Hypothalamus (tissue), 51 donors: ENCODE measurements at regions not wholly inside any gene's neighbourhood (a gene's known extent, or its start where the extent isn't known, plus 50 kb on each side); places are given as distances from the start of the nearest gene placed in this dataset.

Experiments used
- DNase-seq, 51 donors: peaks; one replicate each; lab custom pipeline; 2025; lab: John Stamatoyannopoulos, UW

DNA sequence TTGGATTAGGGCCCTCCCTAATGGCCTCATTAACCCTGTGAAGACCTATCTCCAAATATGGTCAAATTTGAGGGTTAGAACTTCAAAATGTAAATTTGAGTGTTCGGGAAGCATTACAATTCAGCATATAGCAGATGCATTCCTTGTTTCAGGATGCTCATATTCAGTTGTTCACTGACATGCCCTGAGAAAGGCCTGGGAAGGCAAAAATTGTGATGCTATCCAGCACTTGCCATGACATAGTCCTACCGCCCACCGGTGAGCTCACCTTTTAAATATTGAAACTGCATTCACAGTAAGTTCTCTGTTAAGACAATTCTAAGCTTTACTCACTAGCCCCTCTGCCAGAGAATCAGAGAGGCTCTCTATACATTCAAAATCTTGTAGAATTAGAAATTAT lies 300.3 kb upstream of the CCDC54 start:
- DNase-seq = no peak

- peak in 4 of 51 donors; percentile 2 to 53 (median 9) for DNase-seq
These were observed 299.8 kb upstream of the CCDC54 start for GRCh38 chr3:107077391-107077790.

GRCh38 chr3:107082527-107082926 lies 294.7 kb upstream of the CCDC54 start:
- DNase-seq = no peak

DNA sequence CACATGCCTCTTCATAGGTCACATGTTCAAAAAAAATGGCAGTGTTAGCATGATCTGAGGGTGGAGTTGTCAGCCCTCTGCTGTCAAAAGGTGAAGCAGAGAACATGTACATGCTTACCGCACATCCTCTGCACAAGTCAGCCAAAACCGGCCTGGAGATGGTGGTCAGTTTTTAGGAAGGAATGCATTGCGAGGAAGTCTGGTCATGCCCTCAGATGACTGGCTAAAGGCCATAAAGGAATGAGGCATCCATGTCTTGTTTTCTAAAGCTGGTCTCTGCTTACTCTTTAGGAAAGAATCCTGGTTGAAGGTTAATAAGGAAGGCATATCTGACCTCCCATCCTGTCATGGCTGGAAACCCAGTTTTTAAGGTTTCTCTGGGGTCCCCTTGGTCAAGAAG lies 292.0 kb upstream of the CCDC54 start:
- DNase-seq = no peak

- DNase-seq = no peak
These were observed 285.1 kb upstream of the CCDC54 start for GRCh38 chr3:107092121-107092520.

GRCh38 chr3:107098864-107099263 lies 278.4 kb upstream of the CCDC54 start:
- no peak for DNase-seq

GRCh38 chr3:107100137-107100536 lies 277.1 kb upstream of the CCDC54 start:
- DNase-seq = no peak

- no peak for DNase-seq
These were observed 276.7 kb upstream of the CCDC54 start for GRCh38 chr3:107100573-107100972.

- no peak for DNase-seq
These were observed 273.5 kb upstream of the CCDC54 start for GRCh38 chr3:107103786-107104185.

DNA sequence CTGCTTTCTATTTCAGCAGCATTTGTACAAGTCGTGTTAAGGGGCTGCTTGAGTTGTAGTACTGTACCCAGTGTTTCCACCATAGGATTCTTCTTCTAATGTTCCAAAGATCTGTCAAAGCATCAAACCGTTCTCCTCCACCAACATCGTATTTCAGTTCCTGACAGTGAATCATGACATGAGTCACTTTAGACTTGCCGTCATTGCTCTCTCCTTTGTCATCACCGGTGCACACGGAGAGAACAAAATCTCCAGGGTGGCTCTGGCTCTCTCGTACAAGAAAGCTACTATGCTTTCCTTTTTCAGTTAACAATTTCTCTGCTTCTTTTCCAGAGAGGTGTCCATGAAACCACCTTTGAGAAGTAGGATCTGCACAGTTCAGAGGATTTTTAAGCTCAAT lies 270.9 kb upstream of the CCDC54 start:
- no peak for DNase-seq

GRCh38 chr3:107106907-107107306 lies 270.3 kb upstream of the CCDC54 start:
- DNase-seq = no peak

DNA sequence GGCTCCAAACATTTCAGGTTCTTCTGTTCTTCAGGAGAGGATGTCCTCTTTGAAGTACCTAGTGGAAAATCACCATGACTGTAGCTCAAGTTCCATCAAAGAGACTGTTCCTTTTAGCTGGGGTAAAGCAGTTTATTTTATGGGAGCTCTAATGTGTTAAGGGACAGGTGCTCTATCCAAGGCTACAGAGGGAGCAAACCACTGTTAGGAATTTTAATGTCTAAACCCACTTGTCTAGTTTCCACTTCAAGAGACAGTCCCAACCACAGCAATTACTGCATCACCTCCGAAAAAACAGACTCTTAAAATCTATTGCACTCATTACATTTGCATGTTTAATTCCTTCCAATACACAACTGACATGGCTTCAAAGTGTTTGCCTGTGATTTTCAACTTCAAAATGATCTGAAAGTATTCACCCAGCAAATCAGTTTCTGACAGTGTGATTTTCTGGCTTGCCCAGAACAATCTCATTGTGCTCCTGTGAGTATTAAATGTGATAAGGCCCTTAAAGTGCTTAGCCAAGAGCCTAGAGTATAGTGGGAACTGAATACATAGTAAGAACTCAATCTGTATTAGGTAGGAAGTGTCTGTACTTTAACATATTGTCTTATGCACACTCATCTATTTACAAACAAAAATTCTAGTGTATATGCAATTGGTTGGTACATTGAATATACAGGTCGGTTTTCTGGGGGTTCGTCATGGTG lies 266.5 kb upstream of the CCDC54 start:
- no peak for DNase-seq

DNA sequence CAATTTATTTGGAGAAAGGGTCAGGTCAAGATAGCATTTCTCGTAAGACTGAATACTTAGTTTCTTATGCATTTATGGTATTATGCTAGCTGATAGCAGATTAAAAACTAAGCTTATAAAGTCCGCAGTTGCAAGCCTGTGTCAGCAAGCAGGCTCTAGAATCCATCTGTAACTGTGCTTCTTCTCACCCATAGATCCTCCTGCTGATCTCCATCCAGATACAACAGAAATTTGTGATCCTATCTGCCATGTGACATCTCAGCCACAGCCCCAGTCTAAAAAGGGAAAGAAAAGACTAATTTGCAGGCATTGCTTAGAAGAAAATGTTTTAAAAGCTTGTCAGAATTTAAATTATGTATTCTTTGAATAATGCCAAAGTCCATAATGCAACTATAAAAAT lies 265.4 kb upstream of the CCDC54 start:
- DNase-seq = no peak

- DNase-seq = no peak
These were observed 264.9 kb upstream of the CCDC54 start for GRCh38 chr3:107112356-107112755.

DNA sequence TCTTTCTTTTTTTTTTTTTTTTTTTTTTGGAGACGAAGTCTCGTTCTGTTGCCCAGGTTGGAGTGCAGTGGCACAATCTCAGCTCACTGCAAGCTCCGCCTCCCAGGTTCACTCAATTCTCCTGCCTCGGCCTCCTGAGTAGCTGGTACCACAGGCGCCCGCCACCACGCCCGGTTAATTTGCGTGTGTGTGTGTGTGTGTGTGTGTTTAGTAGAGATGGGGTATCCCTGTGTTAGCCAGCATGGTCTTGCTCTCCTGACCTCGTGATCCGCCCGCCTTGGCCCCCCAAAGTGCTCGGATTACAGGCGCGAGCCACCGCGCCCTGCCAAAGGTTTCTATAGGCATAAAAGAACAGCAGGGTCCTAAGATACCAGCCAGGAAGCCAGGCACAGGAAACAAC lies 261.0 kb upstream of the CCDC54 start:
- no peak for DNase-seq

- DNase-seq = no peak
These were observed 260.1 kb upstream of the CCDC54 start for GRCh38 chr3:107117156-107117555.

GRCh38 chr3:107117922-107118536 lies 259.2 kb upstream of the CCDC54 start:
- DNase-seq = peak in 43 of 51 donors; percentile 4 to 85 (median 34)

GRCh38 chr3:107124885-107125284 lies 252.4 kb upstream of the CCDC54 start:
- peak in 1 of 51 donors; percentile 14 for DNase-seq

- DNase-seq = no peak
These were observed 248.3 kb upstream of the CCDC54 start for GRCh38 chr3:107128946-107129345.

DNA sequence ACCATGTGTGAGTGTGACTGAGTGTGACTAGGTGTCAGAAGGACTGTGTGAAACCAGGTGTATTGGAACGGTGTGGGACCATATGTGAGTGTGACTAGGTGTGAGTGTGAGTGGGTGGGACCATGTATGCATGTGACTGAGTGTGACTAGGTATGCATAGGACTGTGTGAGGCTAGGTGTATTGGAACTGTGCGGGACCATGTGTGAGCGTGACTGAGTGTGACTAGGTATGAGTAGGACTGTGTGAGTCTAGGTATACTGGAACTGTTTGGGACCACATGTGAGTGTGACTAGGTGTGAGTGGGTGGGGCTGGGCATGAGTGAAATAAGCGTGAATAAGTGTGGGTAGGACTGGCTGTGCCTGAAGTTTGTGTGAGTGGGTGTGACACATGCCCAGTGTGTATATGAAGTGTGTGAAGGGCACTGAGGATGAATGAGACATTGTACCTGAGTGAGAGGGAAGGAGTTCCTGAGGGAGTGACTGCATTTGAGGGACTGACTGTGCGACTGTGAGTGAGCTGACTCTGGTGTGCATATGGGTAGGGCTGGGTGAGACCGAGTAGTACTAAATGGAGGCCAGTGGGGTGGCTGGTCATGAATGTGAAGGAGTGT lies 247.0 kb upstream of the CCDC54 start:
- peak in 1 of 51 donors; percentile 13 for DNase-seq

DNA sequence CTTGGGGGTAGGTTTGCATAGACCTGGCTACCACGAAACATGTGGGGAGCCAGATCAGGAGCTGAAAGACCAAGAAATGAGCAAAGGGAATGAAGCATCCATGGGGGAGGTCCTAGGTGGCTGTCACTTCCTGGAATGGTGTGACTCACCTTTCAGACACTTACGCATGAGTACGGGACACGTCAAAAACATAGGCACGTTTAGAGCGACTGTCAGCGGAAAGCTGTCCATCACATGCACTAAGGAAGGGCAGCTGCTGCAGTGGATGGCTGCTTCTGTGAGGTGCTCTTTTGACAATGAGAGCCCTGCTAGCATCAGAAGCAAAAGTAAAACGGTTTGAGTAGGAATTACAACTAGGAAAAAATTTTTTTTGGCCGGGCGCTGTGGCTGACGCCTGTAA lies 244.6 kb upstream of the CCDC54 start:
- DNase-seq = no peak

- no peak for DNase-seq
These were observed 243.3 kb upstream of the CCDC54 start for GRCh38 chr3:107133891-107134290.
